GM12872 (cell line): ENCODE measurements at regions not wholly inside any gene's neighbourhood (a gene's known extent, or its start where the extent isn't known, plus 50 kb on each side); places are given as distances from the start of the nearest gene placed in this dataset.

Experiments
- CTCF ChIP-seq: IDR thresholded peaks from 3 replicates; pipeline ENCODE4 v1.5.1; 2011; ENCODE audit warnings: low read depth, mild to moderate bottlenecking, low read length, moderate library complexity; ENCODE audit not compliant: insufficient read depth

- TF ChIP-seq CTCF = no peak
Measured at GRCh38 chr6:122207794-122208193, 191.7 kb upstream of the HSF2 start.

GRCh38 chr6:122214605-122215318, 184.7 kb upstream of the HSF2 start:
- TF ChIP-seq CTCF = no peak

GRCh38 chr6:122220254-122220653, 179.2 kb upstream of the HSF2 start:
- TF ChIP-seq CTCF = no peak

GRCh38 chr6:122222761-122223160, 176.7 kb upstream of the HSF2 start:
- TF ChIP-seq CTCF = no peak

- no peak for TF ChIP-seq CTCF
Measured at GRCh38 chr6:122223251-122223650, 176.2 kb upstream of the HSF2 start.

GRCh38 chr6:122238861-122239260, 160.6 kb upstream of the HSF2 start:
- no peak for TF ChIP-seq CTCF

- TF ChIP-seq CTCF = no peak
Measured at GRCh38 chr6:122246906-122247658, 152.4 kb upstream of the HSF2 start.
